RPMI7951 (cell line): ENCODE measurements at regions not wholly inside any gene's neighbourhood (a gene's known extent, or its start where the extent isn't known, plus 50 kb on each side); places are given as distances from the start of the nearest gene placed in this dataset.
"Not testable (repeated sequence)": the region's sequence is repeated elsewhere in the genome, so short reads cannot be mapped to it uniquely, and the experiment has no call there.

Experiments used
- DNase-seq: peaks from one replicate; pipeline ENCODE4 v3.0.0-alpha.2; 2012; ENCODE audit warnings: low read depth

- DNase-seq: peak; percentile 56
These were observed 584.7 kb downstream of the RFPL4B start for GRCh38 chr6:112931832-112932231.

GRCh38 chr6:112933947-112934346, 586.8 kb downstream of the RFPL4B start:
- DNase-seq: peak; percentile 18

DNA sequence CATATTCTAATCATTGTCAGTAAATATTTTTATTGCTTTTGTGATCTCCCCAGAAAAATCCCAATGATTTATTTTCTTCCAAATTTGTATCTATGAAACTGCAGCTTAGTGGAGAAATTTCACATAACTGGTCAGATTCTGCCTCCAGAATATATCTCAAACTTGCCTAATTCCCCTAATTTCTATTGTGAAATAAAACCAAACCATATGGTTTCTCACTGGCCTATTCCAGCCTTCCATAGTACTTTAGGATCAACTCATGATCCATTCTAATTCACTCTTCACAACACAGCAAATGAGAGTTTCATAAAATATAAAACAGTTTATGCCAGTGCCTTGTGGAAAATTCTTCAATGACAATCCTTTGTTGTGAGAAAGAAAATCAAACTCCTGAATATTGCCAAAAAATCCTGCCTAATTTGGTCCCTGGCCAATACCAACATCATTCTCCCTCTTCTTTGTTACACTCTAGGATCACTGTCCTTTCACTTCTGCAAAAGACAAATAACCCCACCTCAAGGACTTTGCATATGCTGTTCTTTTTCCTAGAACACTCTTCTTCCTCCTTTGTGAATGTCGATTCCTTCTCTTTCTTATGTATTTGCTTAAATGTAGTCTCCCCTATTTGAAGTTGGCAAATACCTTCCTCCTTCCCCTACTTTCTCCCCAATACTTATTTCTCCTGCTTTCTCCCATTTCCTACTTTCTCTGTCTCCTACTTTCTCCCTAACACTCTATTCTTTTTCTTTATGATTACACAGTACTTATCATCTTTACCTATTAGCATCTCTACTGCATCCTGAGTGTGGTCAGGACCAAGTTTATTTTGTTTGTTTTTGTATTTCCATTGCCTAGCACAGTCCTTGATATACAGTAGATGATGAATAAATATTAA, 587.5 kb downstream of the RFPL4B start:
- no peak for DNase-seq

- no peak for DNase-seq
These were observed 588.4 kb downstream of the RFPL4B start for GRCh38 chr6:112935402-112936078.

DNA sequence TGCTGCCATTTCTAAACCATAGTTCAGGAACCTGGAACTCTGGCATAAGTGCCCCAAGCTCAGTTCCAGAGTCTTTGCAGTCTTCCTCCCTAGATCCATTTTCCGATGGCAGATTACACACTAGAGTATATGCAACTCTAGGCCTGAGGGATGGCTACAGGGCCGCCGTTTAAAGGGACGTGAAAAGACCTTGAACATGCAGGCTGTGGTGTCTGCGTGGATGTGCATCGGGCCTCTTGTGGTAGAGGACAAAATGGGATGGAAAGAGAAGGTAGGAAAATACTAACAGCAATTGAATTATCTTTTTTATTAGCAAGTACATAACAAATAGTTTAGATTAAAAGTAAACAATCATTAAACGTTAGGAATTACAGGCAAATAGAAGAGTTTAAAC, 588.9 kb downstream of the RFPL4B start:
- DNase-seq: no peak

GRCh38 chr6:112936504-112936903, 589.4 kb downstream of the RFPL4B start:
- DNase-seq: peak; percentile 83

GRCh38 chr6:112937690-112938089, 590.6 kb downstream of the RFPL4B start:
- not testable (repeated sequence) for DNase-seq

DNA sequence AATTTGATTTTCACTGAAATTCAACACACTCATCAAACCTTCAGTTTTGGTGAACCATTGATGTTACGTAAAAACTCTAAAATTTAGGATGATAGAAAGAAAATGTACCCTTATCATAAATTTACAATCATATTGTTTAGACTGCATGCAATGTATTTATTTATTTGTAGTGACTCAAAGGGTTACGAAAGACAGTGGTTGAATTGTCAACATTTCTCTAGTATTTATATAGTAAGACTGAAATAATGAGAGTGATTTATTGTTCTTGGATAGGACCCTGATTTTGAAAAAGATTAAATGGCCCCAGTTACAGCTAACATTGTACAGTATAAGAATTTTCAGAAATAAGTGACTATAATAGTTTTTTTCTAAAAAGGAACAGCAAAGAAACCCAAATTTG, 591.5 kb downstream of the RFPL4B start:
- DNase-seq: no peak

GRCh38 chr6:112939563-112939962, 592.4 kb downstream of the RFPL4B start:
- peak; percentile 52 for DNase-seq

- DNase-seq: no peak
These were observed 594.5 kb downstream of the RFPL4B start for GRCh38 chr6:112941613-112942012.

GRCh38 chr6:112946051-112946450, 598.9 kb downstream of the RFPL4B start:
- peak; percentile 78 for DNase-seq

GRCh38 chr6:112947507-112947906, 600.4 kb downstream of the RFPL4B start:
- no peak for DNase-seq

GRCh38 chr6:112951829-112952228, 604.7 kb downstream of the RFPL4B start:
- no peak for DNase-seq

- not testable (repeated sequence) for DNase-seq
These were observed 608.6 kb downstream of the RFPL4B start for GRCh38 chr6:112955743-112956142.

GRCh38 chr6:112956696-112957535, 609.8 kb downstream of the RFPL4B start:
- DNase-seq: peak; percentile 87

GRCh38 chr6:112957536-112957916, 610.4 kb downstream of the RFPL4B start:
- DNase-seq: no peak

DNA sequence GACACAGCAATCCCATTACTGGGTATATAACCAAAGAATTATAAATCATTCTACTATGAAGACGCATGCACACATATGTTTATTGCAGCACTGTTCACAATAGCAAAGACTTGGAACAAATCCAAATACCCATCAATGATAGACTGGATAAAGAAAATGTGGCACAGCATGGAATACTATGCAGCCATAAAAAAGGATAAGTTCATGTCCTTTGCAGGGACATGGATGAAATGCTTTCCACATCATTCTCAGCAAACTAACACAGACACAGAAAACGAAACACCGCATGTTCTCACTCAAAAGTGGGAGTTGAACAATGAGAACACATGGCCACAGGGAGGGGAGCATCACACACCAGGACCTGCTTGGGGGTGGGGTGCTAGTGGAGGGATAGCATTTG, 613.0 kb downstream of the RFPL4B start:
- DNase-seq: not testable (repeated sequence)

GRCh38 chr6:112967974-112968373, 620.8 kb downstream of the RFPL4B start:
- DNase-seq: no peak

DNA sequence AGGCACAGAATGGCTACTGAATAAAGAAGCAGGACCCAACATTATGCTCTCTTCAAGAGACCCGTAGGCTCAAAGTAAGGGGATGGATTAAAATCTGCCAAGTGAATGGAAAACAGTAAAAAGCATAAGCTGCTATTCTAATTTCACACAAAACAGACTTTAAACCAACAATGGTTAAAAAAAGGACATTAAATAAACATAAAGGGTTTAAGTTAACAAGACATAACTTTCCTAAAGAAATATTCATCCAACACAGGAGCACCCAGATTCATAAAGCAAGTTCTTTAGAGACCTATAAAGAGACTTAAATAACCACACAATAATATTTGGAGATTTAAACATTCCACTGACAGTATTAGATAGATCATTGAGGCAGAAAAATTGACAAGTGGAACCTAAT, 624.5 kb downstream of the RFPL4B start:
- DNase-seq: no peak

- not testable (repeated sequence) for DNase-seq
These were observed 627.8 kb downstream of the RFPL4B start for GRCh38 chr6:112974931-112975330.

- DNase-seq: not testable (repeated sequence)
These were observed 629.4 kb downstream of the RFPL4B start for GRCh38 chr6:112976579-112976978.

- peak; percentile 81 for DNase-seq
These were observed 632.7 kb downstream of the RFPL4B start for GRCh38 chr6:112979830-112980229.
